Activated T-helper 17 cell treated with anti-CD3 and anti-CD28 coated beads, Interleukin-2, amount 50 U/mL, for 72 hours (primary cell): ENCODE measurements at regions not wholly inside any gene's neighbourhood (a gene's known extent, or its start where the extent isn't known, plus 50 kb on each side); places are given as distances from the start of the nearest gene placed in this dataset.

Source experiments
- ATAC-seq: fragments of 150-1000 bp; cut with Tn5 transposase; replicated peaks from 2 replicates; pipeline ENCODE4 v1.10.0; 2021; ENCODE audit warnings: mild to moderate bottlenecking, moderate library complexity
- H3K27ac Mint-ChIP-seq: one replicate; pipeline ENCODE4 v1.8.0; 2022; ENCODE audit warnings: mixed read lengths
- H3K27me3 Mint-ChIP-seq: one replicate; pipeline ENCODE4 v1.8.0; 2022; ENCODE audit warnings: mixed read lengths
- H3K36me3 Mint-ChIP-seq: one replicate; pipeline ENCODE4 v1.8.0; 2022; ENCODE audit warnings: low read depth, mild to moderate bottlenecking, mixed read lengths
- H3K4me1 Mint-ChIP-seq: one replicate; pipeline ENCODE4 v1.8.0; 2022; ENCODE audit warnings: mixed read lengths
- H3K4me3 Mint-ChIP-seq: one replicate; pipeline ENCODE4 v1.8.0; 2022; ENCODE audit warnings: mild to moderate bottlenecking, mixed read lengths
- H3K9me3 Mint-ChIP-seq: one replicate; pipeline ENCODE4 v1.8.0; 2022; ENCODE audit warnings: mixed read lengths

- Mint-ChIP-seq H3K4me1 (no peaks in the 10 kb centered on the region), H3K27ac (no peak overlapping the region), H3K36me3 (no peaks in the 10 kb centered on the region), H3K27me3 (no peaks in the 10 kb centered on the region), H3K9me3 (no peaks in the 10 kb centered on the region), H3K4me3 (no peak overlapping the region)
- no peak for ATAC-seq
These were observed 277.1 kb downstream of the RASSF9 start for GRCh38 chr12:85559127-85559526.

GRCh38 chr12:85559536-85559935 lies 276.7 kb downstream of the RASSF9 start:
- H3K4me1 Mint-ChIP-seq, result no peaks in the 10 kb centered on the region
- no peak for ATAC-seq
- no peak overlapping the region for H3K27ac Mint-ChIP-seq
- no peak overlapping the region for H3K4me3 Mint-ChIP-seq
- no peaks in the 10 kb centered on the region for H3K9me3 Mint-ChIP-seq
- no peaks in the 10 kb centered on the region for H3K36me3 Mint-ChIP-seq
- no peaks in the 10 kb centered on the region for H3K27me3 Mint-ChIP-seq

GRCh38 chr12:85562765-85563164 lies 273.4 kb downstream of the RASSF9 start:
- no peaks in the 10 kb centered on the region for H3K27me3 Mint-ChIP-seq
- no peak for ATAC-seq
- H3K4me3 Mint-ChIP-seq, result no peak overlapping the region
- H3K9me3 Mint-ChIP-seq, result peaks cover 3% of the 10 kb centered on the region
- no peaks in the 10 kb centered on the region for H3K4me1 Mint-ChIP-seq
- H3K27ac Mint-ChIP-seq, result no peak overlapping the region
- no peaks in the 10 kb centered on the region for H3K36me3 Mint-ChIP-seq

- Mint-ChIP-seq H3K4me1 (no peaks in the 10 kb centered on the region), H3K27me3 (no peaks in the 10 kb centered on the region), H3K4me3 (no peak overlapping the region), H3K27ac (no peak overlapping the region), H3K9me3 (peaks cover 3% of the 10 kb centered on the region), H3K36me3 (no peaks in the 10 kb centered on the region)
- ATAC-seq, result no peak
These were observed 271.4 kb downstream of the RASSF9 start for GRCh38 chr12:85564786-85565185.

- Mint-ChIP-seq H3K4me1 (no peaks in the 10 kb centered on the region), H3K27ac (no peak overlapping the region), H3K27me3 (no peaks in the 10 kb centered on the region), H3K4me3 (no peak overlapping the region), H3K36me3 (no peaks in the 10 kb centered on the region), H3K9me3 (peaks cover 3% of the 10 kb centered on the region)
- ATAC-seq, result no peak
These were observed 267.7 kb downstream of the RASSF9 start for GRCh38 chr12:85568395-85569103.

- Mint-ChIP-seq H3K27me3 (no peaks in the 10 kb centered on the region), H3K9me3 (peaks cover 3% of the 10 kb centered on the region), H3K4me3 (no peak overlapping the region), H3K4me1 (no peaks in the 10 kb centered on the region), H3K36me3 (no peaks in the 10 kb centered on the region), H3K27ac (no peak overlapping the region)
- no peak for ATAC-seq
These were observed 266.9 kb downstream of the RASSF9 start for GRCh38 chr12:85569261-85569660.

- Mint-ChIP-seq H3K4me1 (no peaks in the 10 kb centered on the region), H3K27ac (no peak overlapping the region), H3K36me3 (no peaks in the 10 kb centered on the region), H3K27me3 (no peaks in the 10 kb centered on the region), H3K4me3 (no peak overlapping the region), H3K9me3 (peaks cover 4% of the 10 kb centered on the region)
- no peak for ATAC-seq
These were observed 263.3 kb downstream of the RASSF9 start for GRCh38 chr12:85572956-85573355.

GRCh38 chr12:85573635-85574214 lies 262.5 kb downstream of the RASSF9 start:
- Mint-ChIP-seq H3K36me3 (no peaks in the 10 kb centered on the region), H3K27ac (no peak overlapping the region), H3K27me3 (no peaks in the 10 kb centered on the region), H3K4me1 (no peaks in the 10 kb centered on the region), H3K9me3 (peaks cover 4% of the 10 kb centered on the region), H3K4me3 (no peak overlapping the region)
- ATAC-seq, result no peak

- no peak for ATAC-seq
- H3K27ac Mint-ChIP-seq, result no peak overlapping the region
- no peaks in the 10 kb centered on the region for H3K27me3 Mint-ChIP-seq
- peaks cover 4% of the 10 kb centered on the region for H3K9me3 Mint-ChIP-seq
- H3K4me3 Mint-ChIP-seq, result no peak overlapping the region
- no peaks in the 10 kb centered on the region for H3K36me3 Mint-ChIP-seq
- no peaks in the 10 kb centered on the region for H3K4me1 Mint-ChIP-seq
These were observed 261.9 kb downstream of the RASSF9 start for GRCh38 chr12:85574291-85574690.

- Mint-ChIP-seq H3K27ac (no peak overlapping the region), H3K9me3 (peaks cover 4% of the 10 kb centered on the region), H3K27me3 (no peaks in the 10 kb centered on the region), H3K4me3 (no peak overlapping the region), H3K36me3 (no peaks in the 10 kb centered on the region), H3K4me1 (no peaks in the 10 kb centered on the region)
- no peak for ATAC-seq
These were observed 260.8 kb downstream of the RASSF9 start for GRCh38 chr12:85575120-85576096.

GRCh38 chr12:85580562-85581168 lies 255.5 kb downstream of the RASSF9 start:
- Mint-ChIP-seq H3K36me3 (no peaks in the 10 kb centered on the region), H3K4me3 (no peak overlapping the region), H3K4me1 (no peaks in the 10 kb centered on the region), H3K9me3 (peaks cover 4% of the 10 kb centered on the region), H3K27ac (no peak overlapping the region), H3K27me3 (no peaks in the 10 kb centered on the region)
- ATAC-seq, result no peak

GRCh38 chr12:85587158-85587557 lies 249.1 kb downstream of the RASSF9 start:
- Mint-ChIP-seq H3K27ac (no peak overlapping the region), H3K4me3 (no peak overlapping the region), H3K36me3 (no peaks in the 10 kb centered on the region), H3K4me1 (no peaks in the 10 kb centered on the region), H3K27me3 (no peaks in the 10 kb centered on the region), H3K9me3 (peaks cover 22% of the 10 kb centered on the region)
- no peak for ATAC-seq

- ATAC-seq, result no peak
- no peak overlapping the region for H3K27ac Mint-ChIP-seq
- no peaks in the 10 kb centered on the region for H3K4me1 Mint-ChIP-seq
- H3K36me3 Mint-ChIP-seq, result no peaks in the 10 kb centered on the region
- no peak overlapping the region for H3K4me3 Mint-ChIP-seq
- peaks cover 25% of the 10 kb centered on the region for H3K9me3 Mint-ChIP-seq
- H3K27me3 Mint-ChIP-seq, result no peaks in the 10 kb centered on the region
These were observed 248.0 kb downstream of the RASSF9 start for GRCh38 chr12:85588221-85588620.

GRCh38 chr12:85600841-85601240 lies 235.4 kb downstream of the RASSF9 start:
- Mint-ChIP-seq H3K4me1 (no peaks in the 10 kb centered on the region), H3K27me3 (no peaks in the 10 kb centered on the region), H3K27ac (no peak overlapping the region), H3K36me3 (no peaks in the 10 kb centered on the region), H3K9me3 (peaks cover 15% of the 10 kb centered on the region), H3K4me3 (no peak overlapping the region)
- no peak for ATAC-seq
